ENCODE measurements at regions not wholly inside any gene's neighbourhood (a gene's known extent, or its start where the extent isn't known, plus 50 kb on each side); places are given as distances from the start of the nearest gene placed in this dataset.

- no peak for TF ChIP-seq CTCF (IDR thresholded peaks at IDR 0.05)
- TF ChIP-seq POLR2A (IDR thresholded peaks at IDR 0.05): no peak
Measured at GRCh38 chr5:108629779-108630528, 117.7 kb upstream of the FER start.

Data from right lobe of liver (tissue), 4 donors.